HTR-8/SVneo (cell line): ENCODE measurements at regions not wholly inside any gene's neighbourhood (a gene's known extent, or its start where the extent isn't known, plus 50 kb on each side); places are given as distances from the start of the nearest gene placed in this dataset.
A peak's percentile ranks its signal among the peaks of the same experiment; 100 is the strongest.
"Not testable (repeated sequence)": the region's sequence is repeated elsewhere in the genome, so short reads cannot be mapped to it uniquely, and the experiment has no call there.

Experiments
- DNase-seq: peaks from one replicate; pipeline ENCODE4 v3.0.0; 2011; ENCODE audit warnings: low spot score, mixed read lengths; ENCODE audit not compliant: insufficient read length
- FAIRE-seq: peaks from 2 replicates; lab custom pipeline; 2011; peaks lifted over from hg19 to GRCh38; lab: Jason Lieb, UNC

- DNase-seq (no peak), FAIRE-seq (no peak)
Measured at GRCh38 chr2:35963824-35964223, 391.8 kb upstream of the CRIM1 start.

- DNase-seq (no peak), FAIRE-seq (no peak)
Measured at GRCh38 chr2:35963357-35963756, 392.2 kb upstream of the CRIM1 start.

- DNase-seq (no peak), FAIRE-seq (no peak)
Measured at GRCh38 chr2:35962585-35963146, 392.9 kb upstream of the CRIM1 start.

GRCh38 chr2:35960596-35960995 is 395.0 kb upstream of the CRIM1 start:
- no peak for DNase-seq
- FAIRE-seq = no peak

- not testable (repeated sequence) for DNase-seq, FAIRE-seq
Measured at GRCh38 chr2:35957053-35957452, 398.5 kb upstream of the CRIM1 start.

- DNase-seq (no peak), FAIRE-seq (no peak)
Measured at GRCh38 chr2:35946478-35946877, 409.1 kb upstream of the CRIM1 start.

GRCh38 chr2:35938838-35939237 is 416.7 kb upstream of the CRIM1 start:
- DNase-seq (no peak), FAIRE-seq (no peak)

- DNase-seq = no peak
- FAIRE-seq = no peak
Measured at GRCh38 chr2:35933031-35933430, 422.5 kb upstream of the CRIM1 start.

GRCh38 chr2:35932276-35932963 is 423.2 kb upstream of the CRIM1 start:
- DNase-seq = no peak
- no peak for FAIRE-seq

- FAIRE-seq (no peak), DNase-seq (no peak)
Measured at GRCh38 chr2:35931626-35932025, 424.0 kb upstream of the CRIM1 start.

GRCh38 chr2:35931115-35931514 is 424.5 kb upstream of the CRIM1 start:
- DNase-seq = no peak
- no peak for FAIRE-seq

GRCh38 chr2:35929551-35929950 is 426.0 kb upstream of the CRIM1 start:
- FAIRE-seq (no peak), DNase-seq (no peak)

- FAIRE-seq (no peak), DNase-seq (no peak)
Measured at GRCh38 chr2:35920061-35920460, 435.5 kb upstream of the CRIM1 start.

GRCh38 chr2:35915261-35915660 is 440.3 kb upstream of the CRIM1 start:
- no peak for DNase-seq
- no peak for FAIRE-seq

- FAIRE-seq = no peak
- DNase-seq = no peak
Measured at GRCh38 chr2:35891936-35892335, 463.6 kb upstream of the CRIM1 start.

- FAIRE-seq = no peak
- DNase-seq = no peak
Measured at GRCh38 chr2:35891528-35891927, 464.1 kb upstream of the CRIM1 start.

- DNase-seq (no peak), FAIRE-seq (no peak)
Measured at GRCh38 chr2:35887146-35887545, 468.4 kb upstream of the CRIM1 start.

- FAIRE-seq (no peak), DNase-seq (no peak)
Measured at GRCh38 chr2:35873921-35874320, 481.7 kb upstream of the CRIM1 start.

GRCh38 chr2:35871672-35872071 is 483.9 kb upstream of the CRIM1 start:
- peak; percentile 36 for FAIRE-seq
- peak; percentile 10 for DNase-seq

GRCh38 chr2:35870713-35871112 is 484.9 kb upstream of the CRIM1 start:
- FAIRE-seq = no peak
- no peak for DNase-seq

- no peak for FAIRE-seq
- no peak for DNase-seq
Measured at GRCh38 chr2:35864141-35864540, 491.4 kb upstream of the CRIM1 start.

GRCh38 chr2:35858216-35858615 is 497.4 kb upstream of the CRIM1 start:
- DNase-seq (no peak), FAIRE-seq (no peak)
